HG03469 (cell line): ENCODE measurements at regions not wholly inside any gene's neighbourhood (a gene's known extent, or its start where the extent isn't known, plus 50 kb on each side); places are given as distances from the start of the nearest gene placed in this dataset.
"Not testable (repeated sequence)": the region's sequence is repeated elsewhere in the genome, so short reads cannot be mapped to it uniquely, and the experiment has no call there.

ENCODE experiments used
- ATAC-seq: cut with Tn5 transposase; IDR thresholded peaks from one replicate; pipeline ENCODE4 v1.9.1; 2021; ENCODE audit warnings: mild to moderate bottlenecking, moderate library complexity, moderate number of reproducible peaks; ENCODE audit not compliant: unreplicated experiment

GRCh38 chr12:63415357-63415756, 252.9 kb downstream of the DPY19L2 start:
- no peak for ATAC-seq

GRCh38 chr12:63410197-63410596, 258.1 kb downstream of the DPY19L2 start:
- ATAC-seq = no peak

- no peak for ATAC-seq
Measured at GRCh38 chr12:63406781-63407180, 255.8 kb upstream of the AVPR1A start.

- no peak for ATAC-seq
Measured at GRCh38 chr12:63404611-63405010, 253.6 kb upstream of the AVPR1A start.

- no peak for ATAC-seq
Measured at GRCh38 chr12:63403256-63403655, 252.3 kb upstream of the AVPR1A start.

- no peak for ATAC-seq
Measured at GRCh38 chr12:63400718-63401117, 249.7 kb upstream of the AVPR1A start.

- ATAC-seq = no peak
Measured at GRCh38 chr12:63400318-63400717, 249.3 kb upstream of the AVPR1A start.

- ATAC-seq = no peak
Measured at GRCh38 chr12:63397807-63398206, 246.8 kb upstream of the AVPR1A start.

- ATAC-seq = no peak
Measured at GRCh38 chr12:63396135-63396534, 245.1 kb upstream of the AVPR1A start.

GRCh38 chr12:63394983-63395382, 244.0 kb upstream of the AVPR1A start:
- ATAC-seq = no peak

GRCh38 chr12:63394349-63394748, 243.3 kb upstream of the AVPR1A start:
- ATAC-seq = no peak

- ATAC-seq = no peak
Measured at GRCh38 chr12:63389211-63389610, 238.2 kb upstream of the AVPR1A start.

- ATAC-seq = no peak
Measured at GRCh38 chr12:63387771-63388170, 236.8 kb upstream of the AVPR1A start.

- ATAC-seq = no peak
Measured at GRCh38 chr12:63382930-63383329, 231.9 kb upstream of the AVPR1A start.

GRCh38 chr12:63362791-63363190, 211.8 kb upstream of the AVPR1A start:
- ATAC-seq = no peak

GRCh38 chr12:63362166-63362565, 211.2 kb upstream of the AVPR1A start:
- ATAC-seq = no peak

- no peak for ATAC-seq
Measured at GRCh38 chr12:63354969-63355368, 204.0 kb upstream of the AVPR1A start.

- ATAC-seq = no peak
Measured at GRCh38 chr12:63353559-63353958, 202.6 kb upstream of the AVPR1A start.

- no peak for ATAC-seq
Measured at GRCh38 chr12:63351370-63351769, 200.4 kb upstream of the AVPR1A start.

- ATAC-seq = no peak
Measured at GRCh38 chr12:63348556-63348955, 197.6 kb upstream of the AVPR1A start.

- ATAC-seq = not testable (repeated sequence)
Measured at GRCh38 chr12:63337158-63337557, 186.2 kb upstream of the AVPR1A start.

- ATAC-seq = no peak
Measured at GRCh38 chr12:63326260-63326659, 175.3 kb upstream of the AVPR1A start.

GRCh38 chr12:63325757-63326156, 174.8 kb upstream of the AVPR1A start:
- ATAC-seq = no peak

- ATAC-seq = no peak
Measured at GRCh38 chr12:63323942-63324341, 172.9 kb upstream of the AVPR1A start.
